ENCODE measurements at regions not wholly inside any gene's neighbourhood (a gene's known extent, or its start where the extent isn't known, plus 50 kb on each side); places are given as distances from the start of the nearest gene placed in this dataset.

GRCh38 chr20:60695226-60696000, 556.6 kb upstream of the CDH4 start:
- DNase-seq (ENCODE audit: low spot score), result no peak

- no peak for DNase-seq (ENCODE audit: low spot score)
Observed at GRCh38 chr20:60697252-60697651, 554.8 kb upstream of the CDH4 start.

DNA sequence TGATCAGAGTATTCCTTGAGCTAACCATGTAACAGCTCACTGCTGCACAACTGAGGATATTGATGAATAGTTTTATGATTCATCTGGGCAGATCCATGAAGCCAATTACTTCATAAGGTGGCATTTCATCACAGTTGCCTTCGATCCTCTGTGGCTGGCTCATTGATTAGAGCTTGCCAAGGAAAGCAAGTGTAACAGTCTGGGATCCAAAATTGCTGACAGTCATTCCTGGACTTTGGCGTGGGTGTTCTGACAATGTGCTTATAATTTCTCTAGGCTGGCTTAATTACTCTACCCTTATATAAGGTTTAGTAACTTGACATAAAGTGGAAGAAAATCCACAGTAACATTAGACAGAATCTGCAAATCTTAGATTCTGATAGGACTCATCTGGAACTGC, 551.3 kb upstream of the CDH4 start:
- DNase-seq (ENCODE audit: low spot score), result no peak

- DNase-seq (ENCODE audit: low spot score), result no peak
Observed at GRCh38 chr20:60704147-60704546, 547.9 kb upstream of the CDH4 start.

- DNase-seq (ENCODE audit: low spot score), result no peak
Observed at GRCh38 chr20:60713396-60713795, 538.7 kb upstream of the CDH4 start.

- no peak for DNase-seq (ENCODE audit: low spot score)
Observed at GRCh38 chr20:60715172-60715571, 536.9 kb upstream of the CDH4 start.

- no peak for DNase-seq (ENCODE audit: low spot score)
Observed at GRCh38 chr20:60718743-60719480, 533.1 kb upstream of the CDH4 start.

DNA sequence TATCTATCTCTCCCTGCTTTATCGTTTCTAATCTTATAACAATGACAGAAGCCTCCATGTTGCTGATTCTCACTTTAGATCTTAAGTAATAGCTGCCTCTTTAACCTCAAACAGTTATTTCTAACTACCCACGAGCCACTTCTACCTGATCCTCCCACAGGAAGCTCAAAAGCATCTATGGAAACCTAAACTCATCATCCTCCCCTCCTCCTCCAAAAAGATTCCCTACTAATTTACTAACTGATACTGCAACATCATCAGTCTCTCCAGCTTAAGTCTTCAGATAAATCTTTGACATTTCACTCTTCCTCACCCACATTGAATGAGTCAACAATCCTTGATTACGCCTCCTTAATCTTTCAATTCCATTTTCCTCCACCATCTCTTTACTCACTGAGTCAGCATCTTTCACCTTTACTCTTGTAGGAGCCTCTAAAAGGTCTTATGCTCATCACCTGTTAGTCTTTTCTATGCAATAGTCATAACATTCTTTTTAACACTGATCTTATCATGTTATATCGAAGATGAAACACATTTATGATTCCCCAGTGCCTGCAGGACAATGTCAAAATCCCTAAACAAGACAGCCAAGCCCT, 526.7 kb upstream of the CDH4 start:
- no peak for DNase-seq (ENCODE audit: low spot score)

- DNase-seq (ENCODE audit: low spot score), result no peak
Observed at GRCh38 chr20:60727425-60727824, 524.6 kb upstream of the CDH4 start.

- DNase-seq (ENCODE audit: low spot score), result no peak
Observed at GRCh38 chr20:60728705-60729104, 523.4 kb upstream of the CDH4 start.

GRCh38 chr20:60729135-60729900, 522.7 kb upstream of the CDH4 start:
- no peak for DNase-seq (ENCODE audit: low spot score)

- no peak for DNase-seq (ENCODE audit: low spot score)
Observed at GRCh38 chr20:60732322-60732721, 519.7 kb upstream of the CDH4 start.

DNA sequence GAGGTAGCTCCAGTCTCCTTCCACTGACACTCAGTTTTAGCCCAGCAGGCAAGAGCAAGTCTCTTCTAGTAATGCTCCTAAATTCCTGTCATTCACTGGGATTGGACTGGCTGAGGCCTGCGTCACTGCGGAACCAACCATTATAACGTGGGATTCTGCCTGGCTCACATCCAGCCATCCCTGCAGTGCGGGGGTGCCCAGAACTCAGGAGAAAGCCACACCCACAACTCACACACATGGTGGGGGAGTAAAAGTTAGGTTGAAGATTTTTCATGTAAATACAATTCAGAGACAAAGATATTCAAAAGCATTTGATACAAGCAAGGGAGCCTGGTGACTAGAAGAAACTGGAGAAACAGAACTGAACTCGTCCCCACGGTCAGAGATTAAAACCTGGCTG, 504.0 kb upstream of the CDH4 start:
- no peak for DNase-seq (ENCODE audit: low spot score)

GRCh38 chr20:60749804-60750602, 502.1 kb upstream of the CDH4 start:
- DNase-seq (ENCODE audit: low spot score), result no peak

DNA sequence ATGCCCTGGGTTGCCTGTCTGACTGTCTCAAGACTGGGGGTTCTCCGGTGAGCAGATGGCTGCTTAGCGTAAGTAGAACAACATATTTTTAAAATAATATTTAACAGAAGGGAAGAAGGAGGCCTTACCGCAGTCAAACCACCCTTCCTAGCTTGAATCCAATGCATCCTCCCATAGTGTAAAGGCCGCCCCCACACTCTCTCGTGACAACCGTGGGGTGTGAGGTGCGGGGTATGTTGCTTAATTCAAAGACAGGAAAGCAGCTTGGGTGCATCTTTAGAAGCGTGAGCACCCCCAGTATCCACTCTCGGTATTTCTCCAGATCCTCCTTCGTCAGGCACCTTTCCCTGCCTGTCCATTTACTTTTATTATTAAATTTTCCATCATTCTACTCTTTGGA, 501.2 kb upstream of the CDH4 start:
- DNase-seq (ENCODE audit: low spot score), result no peak

GRCh38 chr20:60751826-60752225, 500.2 kb upstream of the CDH4 start:
- DNase-seq (ENCODE audit: low spot score), result no peak

- DNase-seq (ENCODE audit: low spot score), result no peak
Observed at GRCh38 chr20:60752741-60753420, 499.2 kb upstream of the CDH4 start.

- no peak for DNase-seq (ENCODE audit: low spot score)
Observed at GRCh38 chr20:60754856-60755255, 497.2 kb upstream of the CDH4 start.

GRCh38 chr20:60759651-60760050, 492.4 kb upstream of the CDH4 start:
- no peak for DNase-seq (ENCODE audit: low spot score)

GRCh38 chr20:60760256-60761000, 491.6 kb upstream of the CDH4 start:
- DNase-seq (ENCODE audit: low spot score), result no peak
